SHP77 (cell line): ENCODE measurements at regions not wholly inside any gene's neighbourhood (a gene's known extent, or its start where the extent isn't known, plus 50 kb on each side); places are given as distances from the start of the nearest gene placed in this dataset.
A peak's percentile ranks its signal among the peaks of the same experiment; 100 is the strongest.
"Not testable (repeated sequence)": the region's sequence is repeated elsewhere in the genome, so short reads cannot be mapped to it uniquely, and the experiment has no call there.

Experiments
- DNase-seq, 2 experiments: peaks; one replicate each; lab custom pipeline; 2025; lab: John Stamatoyannopoulos, UW

DNA sequence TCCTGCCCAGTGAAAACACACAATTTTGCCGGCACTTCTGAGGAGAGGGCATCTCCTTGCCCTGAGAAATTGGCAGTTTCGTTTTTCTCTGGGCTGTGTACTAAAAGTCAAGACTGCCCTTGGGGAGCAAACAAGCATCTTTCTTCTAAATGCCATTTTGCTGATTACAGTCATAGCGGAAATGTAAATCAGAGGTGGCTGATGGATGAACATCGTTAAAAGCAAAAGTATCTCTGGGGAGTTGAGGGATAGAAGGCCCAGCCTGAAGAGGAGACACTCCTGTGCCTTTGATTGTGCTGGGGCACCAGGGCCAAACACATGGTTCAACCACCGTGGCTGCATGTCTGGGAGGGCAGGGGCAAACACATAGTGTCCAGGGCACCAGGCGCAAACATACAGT lies 49.8 kb downstream of the ABCC12 start:
- DNase-seq = no peak

- no peak for DNase-seq
Observed at GRCh38 chr16:48105456-48105855, 50.3 kb downstream of the ABCC12 start.

- no peak for DNase-seq
Observed at GRCh38 chr16:48103591-48103990, 52.2 kb downstream of the ABCC12 start.

GRCh38 chr16:48102083-48103008 lies 53.4 kb downstream of the ABCC12 start:
- peak; percentile 25 to 29 for DNase-seq

DNA sequence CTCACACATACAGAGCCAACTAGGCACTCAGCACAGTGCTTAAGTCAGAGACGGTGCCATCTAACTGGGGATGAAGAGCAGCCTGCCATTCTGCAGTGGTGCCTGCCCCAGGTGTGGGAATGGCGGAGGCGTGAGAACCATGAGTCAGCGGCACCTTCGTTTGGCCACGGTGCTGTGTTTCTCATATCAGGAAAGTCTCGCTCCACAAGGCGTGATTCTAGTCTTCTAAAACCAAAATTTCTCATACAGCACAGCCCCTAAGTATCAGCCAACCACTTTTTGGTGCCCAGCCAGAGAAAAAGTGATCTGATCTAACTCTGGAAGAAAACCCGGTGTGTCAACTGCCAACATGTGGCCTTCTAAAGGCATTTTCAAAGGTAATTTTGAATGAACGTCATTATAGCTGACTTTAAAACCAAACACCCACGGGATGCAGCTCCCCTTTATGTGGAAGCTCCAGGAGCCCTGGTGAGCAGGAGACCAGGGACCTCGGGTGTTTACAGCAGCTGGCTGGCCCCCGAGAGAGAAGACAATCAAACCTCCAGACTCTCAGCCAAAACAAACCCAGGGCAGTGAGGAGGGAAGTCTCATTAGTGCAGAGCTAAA lies 54.6 kb downstream of the ABCC12 start:
- DNase-seq = peak in 1 of 2 experiments; percentile 9

- no peak for DNase-seq
Observed at GRCh38 chr16:48099455-48099854, 56.3 kb downstream of the ABCC12 start.

- no peak for DNase-seq
Observed at GRCh38 chr16:48098472-48098871, 57.3 kb downstream of the ABCC12 start.

DNA sequence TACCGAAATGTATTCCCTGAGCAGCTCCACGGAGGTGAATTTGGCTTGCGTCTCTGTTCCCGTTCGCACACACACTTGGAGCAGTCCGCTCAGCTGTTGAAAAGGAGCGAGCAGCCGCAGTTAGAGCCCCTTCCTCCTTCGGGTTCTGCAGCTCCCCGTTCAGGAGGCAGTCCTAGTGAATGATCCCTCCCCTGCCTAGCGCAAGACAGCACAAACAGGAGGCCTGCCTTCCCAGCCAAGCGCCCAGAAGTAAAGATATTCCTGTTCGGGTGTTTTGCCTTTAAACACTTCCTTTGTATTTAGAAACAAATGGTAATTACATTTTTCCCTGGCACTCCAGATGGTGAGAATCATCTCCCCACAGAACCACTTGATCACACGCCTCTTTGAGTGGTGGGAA lies 64.7 kb downstream of the ABCC12 start:
- no peak for DNase-seq

DNA sequence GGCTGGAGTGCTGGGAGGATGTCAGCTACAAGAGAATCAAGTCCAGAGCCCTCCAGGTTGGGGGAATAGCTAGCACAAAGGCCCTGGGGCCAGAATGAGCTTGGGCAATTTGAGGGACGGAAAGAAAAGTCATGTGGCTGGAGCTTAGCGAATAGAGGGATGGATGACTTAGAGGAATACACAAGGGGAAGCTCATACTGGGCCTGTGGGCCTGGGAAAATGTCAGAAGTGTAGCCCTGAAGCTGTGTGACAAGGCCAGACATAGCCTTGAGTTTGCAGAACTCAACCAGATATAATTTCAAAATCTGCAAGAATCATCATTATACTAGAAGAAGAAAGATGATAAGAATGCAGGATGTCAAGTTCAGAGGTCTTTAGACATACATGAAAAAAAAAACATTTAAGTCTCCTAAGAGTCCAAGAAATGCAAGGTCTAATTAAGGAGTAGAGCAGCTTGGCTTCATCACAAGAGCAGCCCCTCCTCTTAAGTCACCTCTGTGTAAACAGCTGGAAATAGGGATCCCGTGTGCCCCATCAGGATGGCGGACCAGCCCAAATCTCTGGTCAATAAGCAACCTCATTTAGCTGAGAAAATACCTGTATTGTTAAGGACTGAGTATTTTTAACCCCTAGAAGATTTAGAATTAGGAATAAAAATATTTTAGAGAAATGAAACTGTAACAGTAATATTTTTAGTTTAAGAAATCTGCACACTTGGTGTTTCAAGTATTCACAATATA lies 66.6 kb downstream of the ABCC12 start:
- DNase-seq = no peak

DNA sequence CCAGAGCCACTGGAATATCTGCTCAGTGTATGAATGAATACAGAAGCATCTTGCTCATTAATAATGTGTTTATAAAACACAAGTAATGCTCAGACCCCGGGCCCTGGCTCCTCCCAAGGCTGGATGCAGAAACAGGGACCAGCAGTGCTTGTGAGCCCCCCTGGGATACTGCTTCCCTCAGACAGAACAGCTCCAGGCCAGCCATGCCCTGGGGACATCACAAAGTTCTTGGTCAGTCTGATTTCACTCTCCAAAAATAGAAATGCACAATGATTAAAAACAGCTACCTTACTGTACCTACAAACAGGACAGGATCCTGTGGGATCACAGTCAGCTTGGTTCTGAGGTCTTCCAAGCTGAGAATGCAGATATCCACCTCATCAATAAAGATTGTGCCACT lies 68.2 kb downstream of the ABCC12 start:
- DNase-seq = no peak

DNA sequence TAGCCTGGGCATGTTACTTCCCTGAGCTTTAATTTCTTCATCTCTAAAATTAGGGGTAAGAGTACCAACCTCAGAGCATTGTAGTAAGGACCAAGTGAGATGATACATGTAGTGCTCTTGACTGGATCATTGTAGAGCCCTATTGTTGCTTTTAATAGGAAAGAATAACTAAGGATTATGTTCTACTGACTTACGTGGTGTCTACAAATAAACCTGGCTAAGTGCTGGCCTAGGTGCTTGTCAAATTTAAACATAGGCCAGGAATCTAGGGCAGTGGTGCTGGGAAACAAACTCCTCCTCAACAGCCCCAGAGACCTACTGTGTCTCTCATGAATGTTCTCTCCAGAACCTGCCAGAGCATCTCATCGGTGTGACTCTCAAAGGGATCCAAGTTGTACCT lies 69.4 kb downstream of the ABCC12 start:
- no peak for DNase-seq

DNA sequence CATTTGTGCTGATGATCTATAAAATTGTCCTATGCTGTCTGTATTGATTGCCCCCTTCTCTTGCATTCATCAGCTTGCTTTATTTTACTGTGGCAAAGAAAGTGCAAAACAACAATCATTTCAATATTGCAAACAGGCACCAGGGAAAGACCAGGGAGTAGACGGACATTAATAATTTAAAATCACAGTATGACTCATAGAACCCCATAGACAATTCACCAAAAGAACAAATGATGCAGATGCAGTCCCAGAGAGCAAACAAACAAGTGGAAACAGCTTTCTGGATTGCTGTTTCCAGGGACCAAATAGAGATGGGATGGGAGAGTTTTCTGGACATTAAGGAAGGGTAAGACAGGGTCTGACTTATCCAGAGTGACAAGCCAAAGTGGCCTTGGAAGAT lies 70.1 kb downstream of the ABCC12 start:
- no peak for DNase-seq

GRCh38 chr16:48084826-48085225 lies 71.0 kb downstream of the ABCC12 start:
- DNase-seq = no peak

- DNase-seq = no peak
Observed at GRCh38 chr16:48082516-48082915, 73.3 kb downstream of the ABCC12 start.

DNA sequence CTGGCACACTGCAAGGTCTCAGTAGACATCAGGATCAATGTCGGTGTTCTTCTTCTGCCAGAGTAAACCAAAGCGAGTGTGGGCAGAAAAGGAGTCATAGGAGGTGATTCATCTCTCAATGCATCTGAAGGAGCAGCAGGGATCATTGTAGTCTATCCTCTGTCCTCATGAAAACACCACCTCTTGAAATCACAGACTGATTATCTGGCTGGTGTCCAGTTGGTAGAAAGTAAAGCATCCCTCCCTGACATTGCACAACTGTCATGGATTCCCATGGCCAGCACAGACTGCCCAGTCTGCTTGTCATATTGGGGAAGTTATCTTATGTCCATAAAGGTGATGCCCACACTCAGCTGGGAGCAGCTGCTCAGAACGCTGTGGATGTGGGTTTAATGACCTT lies 74.1 kb downstream of the ABCC12 start:
- DNase-seq = no peak

GRCh38 chr16:48076455-48077012 lies 79.3 kb downstream of the ABCC12 start:
- DNase-seq = no peak

- DNase-seq = no peak
Observed at GRCh38 chr16:48075398-48075797, 80.4 kb downstream of the ABCC12 start.

DNA sequence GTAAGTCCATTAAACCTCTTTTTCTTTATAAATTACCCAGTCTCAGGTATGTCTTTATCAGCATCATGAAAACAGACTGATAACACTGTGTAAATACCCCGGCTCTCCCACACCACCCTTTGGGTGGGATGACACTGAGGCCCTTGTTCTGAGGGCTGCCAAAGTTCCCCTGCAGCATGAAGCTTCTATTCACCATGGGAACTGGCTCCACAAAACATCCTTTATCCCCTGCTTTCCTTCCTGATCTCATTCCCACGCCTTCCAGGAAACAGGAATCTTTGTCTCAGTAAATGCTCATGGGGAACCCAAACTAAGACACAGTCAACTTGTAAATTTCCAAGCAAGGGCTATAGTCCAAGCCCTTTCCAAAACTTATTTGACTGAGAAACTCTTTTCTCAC lies 88.4 kb downstream of the ABCC12 start:
- DNase-seq = no peak

DNA sequence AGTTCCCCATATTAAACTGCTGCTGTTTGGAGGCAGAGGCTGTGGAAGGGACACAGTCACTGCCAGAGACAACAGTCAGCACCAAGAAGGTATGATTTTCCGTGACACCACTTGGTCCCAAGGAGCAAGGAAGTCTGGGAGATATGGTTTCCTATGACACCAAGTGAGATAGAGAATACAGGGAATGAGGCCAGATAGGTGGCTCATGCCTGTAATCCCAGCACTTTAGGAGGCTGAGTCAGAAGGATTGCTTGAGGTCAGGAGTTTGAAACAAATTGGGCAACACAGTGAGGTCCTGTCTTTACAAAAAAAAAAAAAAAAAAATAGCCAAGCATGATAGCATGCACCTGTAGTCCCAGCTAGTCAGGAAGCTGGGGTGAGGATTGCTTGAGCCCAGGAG lies 90.8 kb downstream of the ABCC12 start:
- DNase-seq = no peak

GRCh38 chr16:48062681-48063080 lies 93.1 kb downstream of the ABCC12 start:
- DNase-seq = no peak

DNA sequence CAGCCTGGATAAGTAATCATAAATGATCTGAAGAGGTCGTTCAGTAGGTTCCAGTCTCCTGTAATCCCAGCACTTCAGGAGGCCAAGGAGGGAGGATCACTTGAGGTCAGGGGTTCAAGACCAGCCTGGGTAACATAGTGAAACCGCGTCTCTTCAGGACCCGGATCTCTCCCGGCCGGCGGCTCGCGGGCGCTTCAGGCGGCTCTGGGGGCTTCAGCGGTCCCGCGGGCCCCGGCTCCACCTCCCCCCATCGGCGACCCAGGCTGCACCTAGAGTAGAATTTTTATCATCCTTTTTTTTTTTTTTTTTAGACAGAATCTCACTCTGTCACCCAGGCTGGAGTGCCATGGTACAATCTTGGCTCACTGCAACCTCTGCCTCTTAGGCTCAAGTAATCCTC lies 95.9 kb downstream of the ABCC12 start:
- DNase-seq = no peak

DNA sequence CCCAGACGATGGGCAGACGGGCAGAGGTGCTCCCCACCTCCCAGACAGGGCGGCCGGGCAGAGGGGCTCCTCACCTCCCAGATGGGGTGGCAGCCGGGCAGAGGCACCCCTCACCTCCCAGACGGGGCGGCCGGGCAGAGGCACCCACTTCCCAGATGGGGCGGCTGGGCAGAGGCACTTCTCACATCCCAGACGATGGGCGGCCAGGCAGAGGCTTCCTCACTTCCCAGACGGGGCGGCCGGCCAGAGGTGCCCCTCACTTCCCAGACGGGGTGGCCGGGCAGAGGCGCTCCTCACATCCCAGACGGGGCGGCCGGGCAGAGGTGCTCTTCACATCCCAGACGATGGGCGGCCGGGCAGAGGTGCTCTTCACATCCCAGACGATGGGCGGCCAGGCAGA lies 96.6 kb downstream of the ABCC12 start:
- not testable (repeated sequence) for DNase-seq

DNA sequence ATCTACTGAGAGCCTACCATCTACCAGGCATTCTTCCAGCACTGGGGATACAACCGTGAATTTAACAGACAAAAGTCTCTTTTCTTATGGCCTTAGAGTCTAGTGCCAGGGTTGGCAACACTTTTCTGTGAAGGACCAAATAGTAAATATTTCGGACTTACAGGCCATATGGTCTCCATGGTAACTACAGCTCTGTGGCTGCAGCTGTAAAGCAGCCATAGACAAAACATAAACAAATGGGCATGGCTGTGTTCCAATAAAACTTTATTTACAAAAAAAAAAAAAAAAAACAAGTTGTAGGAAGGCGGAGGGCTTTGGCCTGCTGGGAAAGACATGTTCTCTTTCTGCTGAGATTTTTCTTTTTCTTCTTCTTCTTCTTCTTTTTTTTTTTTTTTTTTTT lies 98.7 kb downstream of the ABCC12 start:
- DNase-seq = no peak
